ENCODE measurements at regions not wholly inside any gene's neighbourhood (a gene's known extent, or its start where the extent isn't known, plus 50 kb on each side); places are given as distances from the start of the nearest gene placed in this dataset.

DNA sequence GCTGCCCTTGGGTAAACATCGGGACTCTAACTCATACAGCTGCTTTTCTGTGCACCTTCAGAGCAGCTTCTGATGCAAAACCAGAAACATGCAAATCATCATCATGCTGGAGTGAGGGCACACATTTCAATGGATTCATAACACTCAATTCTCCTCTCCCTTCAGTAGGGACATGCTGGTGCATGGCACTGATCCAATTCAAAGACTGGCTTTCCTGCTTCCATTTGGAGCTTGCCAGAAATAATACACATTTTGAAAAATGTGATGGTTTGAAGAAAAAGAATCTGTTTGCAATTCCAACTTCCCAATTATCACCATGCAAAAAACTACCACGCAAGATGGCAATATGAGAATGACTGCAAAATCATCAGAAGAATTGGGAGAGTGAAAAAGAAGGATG lies 65.2 kb upstream of the PDE10A start:
- Histone ChIP-seq H3K79me2 (ENCODE audit: insufficient read depth, low read length) (no peaks in the 10 kb centered on the region), H3K27me3 (ENCODE audit: control insufficient read depth in 2 of 2, insufficient read depth in 2 of 2, low read length in 2 of 2) (no peaks in the 10 kb centered on the region), H2AFZ (ENCODE audit: insufficient read depth, low read depth, low read length, poor library complexity, severe bottlenecking) (no peak overlapping the region), H3K36me3 (replicated peaks in 1 of 2; ENCODE audit: control insufficient read depth in 1 of 2, insufficient read depth in 2 of 2, low read length in 2 of 2) (no peaks in the 10 kb centered on the region), H4K20me1 (ENCODE audit: insufficient read depth, low read length) (no peaks in the 10 kb centered on the region), H3K4me2 (replicated peaks; ENCODE audit: extremely low read depth, low read length, poor library complexity, severe bottlenecking) (no peak overlapping the region), H3K4me1 (ENCODE audit: control insufficient read depth in 1 of 2, insufficient read depth in 2 of 2, low read length in 2 of 2) (no peaks in the 10 kb centered on the region), H3K27ac (ENCODE audit: low read depth in 1 of 2, low read length in 2 of 2) (no peak overlapping the region), H3K9me3 (replicated peaks in 1 of 2; ENCODE audit: control insufficient read depth in 1 of 2, insufficient read depth in 1 of 2, low read length in 2 of 2) (no peaks in the 10 kb centered on the region), H3K9ac (ENCODE audit: insufficient read depth, low read length, poor library complexity, severe bottlenecking) (no peak overlapping the region), H3K4me3 (replicated peaks in 1 of 3; ENCODE audit: low read depth in 2 of 3, low read length in 3 of 3) (no peak overlapping the region)
- intact Hi-C loops (cut with micrococcal nuclease): no loop called here
- H3K27ac Mint-ChIP-seq: no peak overlapping the region
- H3K4me3 Mint-ChIP-seq: no peak overlapping the region
- DNase-seq: no peak
- no peaks in the 10 kb centered on the region for H3K9me3 Mint-ChIP-seq
- TF ChIP-seq, protein P1, sequence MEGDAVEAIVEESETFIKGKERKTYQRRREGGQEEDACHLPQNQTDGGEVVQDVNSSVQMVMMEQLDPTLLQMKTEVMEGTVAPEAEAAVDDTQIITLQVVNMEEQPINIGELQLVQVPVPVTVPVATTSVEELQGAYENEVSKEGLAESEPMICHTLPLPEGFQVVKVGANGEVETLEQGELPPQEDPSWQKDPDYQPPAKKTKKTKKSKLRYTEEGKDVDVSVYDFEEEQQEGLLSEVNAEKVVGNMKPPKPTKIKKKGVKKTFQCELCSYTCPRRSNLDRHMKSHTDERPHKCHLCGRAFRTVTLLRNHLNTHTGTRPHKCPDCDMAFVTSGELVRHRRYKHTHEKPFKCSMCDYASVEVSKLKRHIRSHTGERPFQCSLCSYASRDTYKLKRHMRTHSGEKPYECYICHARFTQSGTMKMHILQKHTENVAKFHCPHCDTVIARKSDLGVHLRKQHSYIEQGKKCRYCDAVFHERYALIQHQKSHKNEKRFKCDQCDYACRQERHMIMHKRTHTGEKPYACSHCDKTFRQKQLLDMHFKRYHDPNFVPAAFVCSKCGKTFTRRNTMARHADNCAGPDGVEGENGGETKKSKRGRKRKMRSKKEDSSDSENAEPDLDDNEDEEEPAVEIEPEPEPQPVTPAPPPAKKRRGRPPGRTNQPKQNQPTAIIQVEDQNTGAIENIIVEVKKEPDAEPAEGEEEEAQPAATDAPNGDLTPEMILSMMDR (IDR thresholded peaks at IDR 0.05): no peak
- H3K4me1 Mint-ChIP-seq: no peaks in the 10 kb centered on the region
- 73% methylated on average over 1 of the region's 2 CpGs for WGBS (ENCODE audit: insufficient coverage)
- H3K36me3 Mint-ChIP-seq: no peaks in the 10 kb centered on the region
- H3K27me3 Mint-ChIP-seq (ENCODE audit: low read depth in 3 of 3): peaks cover 0 to 3% (median 2%) of the 10 kb centered on the region in 3 donors

DNA sequence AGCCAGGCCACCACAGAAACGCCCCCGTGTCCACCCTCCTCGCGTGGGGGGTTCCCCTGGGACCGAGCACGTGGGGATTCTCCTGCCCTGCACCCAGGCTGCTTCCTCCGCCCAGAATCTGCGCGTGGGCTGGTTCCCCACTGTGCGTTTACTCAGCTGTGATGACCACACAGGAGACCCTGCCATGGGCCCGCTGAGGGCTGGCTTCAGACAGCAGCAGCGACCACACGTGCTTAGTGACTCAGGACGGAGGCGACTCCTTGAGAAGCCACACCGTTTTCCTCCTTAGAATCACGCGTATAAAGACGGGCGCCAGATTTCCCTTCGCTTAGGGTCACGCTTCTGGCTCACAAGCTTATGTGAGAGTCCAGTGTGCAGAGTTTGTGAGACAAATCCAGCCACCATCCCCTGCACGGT lies 63.9 kb upstream of the PDE10A start:
- Mint-ChIP-seq H3K27me3 (ENCODE audit: low read depth in 3 of 3) (peaks cover 0 to 3% (median 2%) of the 10 kb centered on the region in 3 donors), H3K4me1 (no peaks in the 10 kb centered on the region), H3K9me3 (no peaks in the 10 kb centered on the region), H3K27ac (no peak overlapping the region), H3K4me3 (no peak overlapping the region), H3K36me3 (no peaks in the 10 kb centered on the region)
- TF ChIP-seq, protein P1 (IDR thresholded peaks at IDR 0.05): no peak
- H4K20me1 ChIP-seq (ENCODE audit: insufficient read depth, low read length): no peaks in the 10 kb centered on the region
- WGBS (ENCODE audit: insufficient coverage): 89% methylated on average over 22 of the region's 23 CpGs
- intact Hi-C loops (cut with micrococcal nuclease): no loop called here
- no peaks in the 10 kb centered on the region for H3K79me2 ChIP-seq (ENCODE audit: insufficient read depth, low read length)
- no peaks in the 10 kb centered on the region for H3K9me3 ChIP-seq (replicated peaks in 1 of 2; ENCODE audit: control insufficient read depth in 1 of 2, insufficient read depth in 1 of 2, low read length in 2 of 2)
- no peak overlapping the region for H3K9ac ChIP-seq (ENCODE audit: insufficient read depth, low read length, poor library complexity, severe bottlenecking)
- no peaks in the 10 kb centered on the region for H3K27me3 ChIP-seq (ENCODE audit: control insufficient read depth in 2 of 2, insufficient read depth in 2 of 2, low read length in 2 of 2)
- no peaks in the 10 kb centered on the region for H3K4me1 ChIP-seq (ENCODE audit: control insufficient read depth in 1 of 2, insufficient read depth in 2 of 2, low read length in 2 of 2)
- no peaks in the 10 kb centered on the region for H3K36me3 ChIP-seq (replicated peaks in 1 of 2; ENCODE audit: control insufficient read depth in 1 of 2, insufficient read depth in 2 of 2, low read length in 2 of 2)
- H3K4me3 ChIP-seq (replicated peaks in 1 of 3; ENCODE audit: low read depth in 2 of 3, low read length in 3 of 3): no peak overlapping the region
- no peak overlapping the region for H3K27ac ChIP-seq (ENCODE audit: low read depth in 1 of 2, low read length in 2 of 2)
- DNase-seq: no peak
- H3K4me2 ChIP-seq (replicated peaks; ENCODE audit: extremely low read depth, low read length, poor library complexity, severe bottlenecking): no peak overlapping the region
- no peak overlapping the region for H2AFZ ChIP-seq (ENCODE audit: insufficient read depth, low read depth, low read length, poor library complexity, severe bottlenecking)
